ENCODE measurements at regions not wholly inside any gene's neighbourhood (a gene's known extent, or its start where the extent isn't known, plus 50 kb on each side); places are given as distances from the start of the nearest gene placed in this dataset.

DNA sequence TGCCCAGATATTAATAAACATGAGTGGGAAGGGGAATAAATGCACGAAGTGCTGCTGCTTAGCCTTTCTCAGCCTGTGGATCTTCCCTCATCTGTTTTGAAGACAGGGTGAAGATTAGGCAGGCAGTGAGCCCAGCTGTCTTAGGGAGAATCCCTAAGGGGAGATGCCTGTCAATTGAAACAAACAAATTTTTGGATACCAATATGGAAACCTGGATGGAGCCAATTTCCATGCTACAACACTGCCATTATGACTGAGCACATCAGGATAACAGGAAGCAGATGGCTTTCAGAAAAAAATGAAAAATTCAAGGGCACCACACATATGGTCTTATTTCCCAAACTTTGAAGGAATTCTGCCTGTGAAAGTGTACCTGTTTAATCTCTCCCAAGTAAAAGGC is 80.3 kb downstream of the HMHB1 start:
- intact Hi-C loops (cut with micrococcal nuclease; ENCODE audit: unreplicated experiment) = no loop called here
- Histone ChIP-seq H3K27me3 (replicated peaks in 1 of 2; ENCODE audit: control insufficient read depth in 2 of 2, insufficient read depth in 2 of 2, low read length in 1 of 2) (no peaks in the 10 kb centered on the region), H3K27ac (ENCODE audit: control insufficient read depth, insufficient read depth) (no peak overlapping the region), H4K20me1 (ENCODE audit: control insufficient read depth, insufficient read depth) (no peaks in the 10 kb centered on the region), H3K4me3 (no peak overlapping the region), H3K9me3 (replicated peaks; ENCODE audit: control insufficient read depth, insufficient read depth, low read length) (no peaks in the 10 kb centered on the region), H3K9ac (ENCODE audit: control insufficient read depth, insufficient read depth, low read length) (no peak overlapping the region), H3K36me3 (ENCODE audit: control insufficient read depth in 2 of 2, insufficient read depth in 2 of 2, low read length in 1 of 2) (no peaks in the 10 kb centered on the region), H3K4me1 (ENCODE audit: control insufficient read depth, insufficient read depth, low read length) (no peaks in the 10 kb centered on the region), H3K4me2 (ENCODE audit: control insufficient read depth, insufficient read depth) (no peak overlapping the region), H3K79me2 (ENCODE audit: control insufficient read depth, insufficient read depth, low read length) (no peaks in the 10 kb centered on the region), H2AFZ (ENCODE audit: control insufficient read depth, low read depth, low read length) (no peak overlapping the region)
- ChIA-PET RAD21 (ENCODE audit: unreplicated experiment) (no interaction called here), SMC1A (ENCODE audit: uncharacterized antibody, unreplicated experiment) (interaction anchor here (1.0 to 1.5 kb wide), 2 partner anchors 11 to 22 kb away, joined by 3 to 4 read pairs; no protein-coding TSS in a partner anchor), POLR2A (no interaction called here), CTCF (no interaction called here)
- DNase-seq (ENCODE audit: low read depth, low spot score) = no peak
- no TSS peak for BruUV-seq (replicated peaks)
- in situ Hi-C loops (cut with MboI) = no loop called here
- no peak for FAIRE-seq
- TF ChIP-seq NFXL1 (IDR thresholded peaks at IDR 0.05; ENCODE audit: borderline replicate concordance) = no peak
- TF ChIP-seq ZNF384 (IDR thresholded peaks at IDR 0.05; ENCODE audit: borderline replicate concordance, low read depth, low read length) = no peak
- no peak for TF ChIP-seq FOXM1 (IDR thresholded peaks at IDR 0.05; ENCODE audit: low read depth, low read length)
- TF ChIP-seq CHD1 (IDR thresholded peaks at IDR 0.05; ENCODE audit: low read depth, low read length) = no peak
- ATAC-seq = no peak
- 0% methylated on average over 1 of the region's 1 CpG for WGBS (ENCODE audit: insufficient coverage, insufficient replicate concordance, low lambda C conversion rate, missing lambda C conversion rate)

DNA sequence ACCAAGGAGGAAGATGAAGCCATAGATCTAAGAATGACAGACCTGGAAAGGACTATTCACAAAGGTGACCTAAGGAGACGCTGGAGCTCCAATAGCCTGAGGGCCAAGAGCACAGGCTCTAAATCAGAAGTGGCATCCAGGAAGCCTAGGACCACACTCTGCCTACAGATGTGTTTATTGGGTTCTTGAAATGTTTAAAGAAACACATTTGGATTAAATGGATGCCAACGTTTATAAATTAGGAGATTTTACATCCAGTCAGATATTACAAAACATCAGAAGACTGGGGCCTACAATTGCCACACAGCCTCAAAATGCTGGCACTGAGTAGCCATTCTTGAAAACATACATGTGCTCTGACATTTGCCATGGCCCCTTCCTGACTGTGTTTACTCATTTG is 80.9 kb downstream of the HMHB1 start:
- H3K27ac ChIP-seq (ENCODE audit: control insufficient read depth, insufficient read depth) = no peak overlapping the region
- no peaks in the 10 kb centered on the region for H4K20me1 ChIP-seq (ENCODE audit: control insufficient read depth, insufficient read depth)
- ChIA-PET SMC1A (ENCODE audit: uncharacterized antibody, unreplicated experiment) (interaction anchor here (0.8 to 1.5 kb wide), 3 partner anchors 11 to 331 kb away, joined by 3 to 4 read pairs (median 3); no protein-coding TSS in a partner anchor), RAD21 (ENCODE audit: unreplicated experiment) (no interaction called here), CTCF (no interaction called here), POLR2A (no interaction called here)
- H2AFZ ChIP-seq (ENCODE audit: control insufficient read depth, low read depth, low read length) = no peak overlapping the region
- H3K4me2 ChIP-seq (ENCODE audit: control insufficient read depth, insufficient read depth) = no peak overlapping the region
- H3K27me3 ChIP-seq (replicated peaks in 1 of 2; ENCODE audit: control insufficient read depth in 2 of 2, insufficient read depth in 2 of 2, low read length in 1 of 2) = no peaks in the 10 kb centered on the region
- no TSS peak for BruUV-seq (replicated peaks)
- no peak overlapping the region for H3K4me3 ChIP-seq
- TF ChIP-seq, protein P1, sequence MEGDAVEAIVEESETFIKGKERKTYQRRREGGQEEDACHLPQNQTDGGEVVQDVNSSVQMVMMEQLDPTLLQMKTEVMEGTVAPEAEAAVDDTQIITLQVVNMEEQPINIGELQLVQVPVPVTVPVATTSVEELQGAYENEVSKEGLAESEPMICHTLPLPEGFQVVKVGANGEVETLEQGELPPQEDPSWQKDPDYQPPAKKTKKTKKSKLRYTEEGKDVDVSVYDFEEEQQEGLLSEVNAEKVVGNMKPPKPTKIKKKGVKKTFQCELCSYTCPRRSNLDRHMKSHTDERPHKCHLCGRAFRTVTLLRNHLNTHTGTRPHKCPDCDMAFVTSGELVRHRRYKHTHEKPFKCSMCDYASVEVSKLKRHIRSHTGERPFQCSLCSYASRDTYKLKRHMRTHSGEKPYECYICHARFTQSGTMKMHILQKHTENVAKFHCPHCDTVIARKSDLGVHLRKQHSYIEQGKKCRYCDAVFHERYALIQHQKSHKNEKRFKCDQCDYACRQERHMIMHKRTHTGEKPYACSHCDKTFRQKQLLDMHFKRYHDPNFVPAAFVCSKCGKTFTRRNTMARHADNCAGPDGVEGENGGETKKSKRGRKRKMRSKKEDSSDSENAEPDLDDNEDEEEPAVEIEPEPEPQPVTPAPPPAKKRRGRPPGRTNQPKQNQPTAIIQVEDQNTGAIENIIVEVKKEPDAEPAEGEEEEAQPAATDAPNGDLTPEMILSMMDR (IDR thresholded peaks at IDR 0.05 in 2 of 3, conservative IDR thresholded peaks at IDR 0.05 in 1 of 3; ENCODE audit: control insufficient read depth in 2 of 3, extremely low read depth in 1 of 3, insufficient read depth in 1 of 3, low read depth in 3 of 3, low read length in 3 of 3) = no peak
- no peak for TF ChIP-seq MYB (IDR thresholded peaks at IDR 0.05; ENCODE audit: borderline replicate concordance, low read depth, low read length)
- no peak for TF ChIP-seq JUND (IDR thresholded peaks at IDR 0.05; ENCODE audit: low read depth, low read length)
- no peak for TF ChIP-seq PAX5 (IDR thresholded peaks at IDR 0.05; ENCODE audit: borderline replicate concordance, low read depth, low read length)
- no peak for TF ChIP-seq ZBED1 (IDR thresholded peaks at IDR 0.05; ENCODE audit: borderline replicate concordance)
- no peak for TF ChIP-seq MEF2B (IDR thresholded peaks at IDR 0.05; ENCODE audit: partially characterized antibody, poor library complexity, severe bottlenecking)
- no peak for TF ChIP-seq ATF2 (IDR thresholded peaks at IDR 0.05; ENCODE audit: low read length)
- no peak for TF ChIP-seq CEBPB (IDR thresholded peaks at IDR 0.05; ENCODE audit: borderline replicate concordance in 1 of 2, low read depth in 2 of 2, low read length in 2 of 2)
- TF ChIP-seq, protein P2, sequence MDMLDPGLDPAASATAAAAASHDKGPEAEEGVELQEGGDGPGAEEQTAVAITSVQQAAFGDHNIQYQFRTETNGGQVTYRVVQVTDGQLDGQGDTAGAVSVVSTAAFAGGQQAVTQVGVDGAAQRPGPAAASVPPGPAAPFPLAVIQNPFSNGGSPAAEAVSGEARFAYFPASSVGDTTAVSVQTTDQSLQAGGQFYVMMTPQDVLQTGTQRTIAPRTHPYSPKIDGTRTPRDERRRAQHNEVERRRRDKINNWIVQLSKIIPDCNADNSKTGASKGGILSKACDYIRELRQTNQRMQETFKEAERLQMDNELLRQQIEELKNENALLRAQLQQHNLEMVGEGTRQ (IDR thresholded peaks at IDR 0.05; ENCODE audit: borderline replicate concordance, low read depth, low read length) = no peak
- no peak for TF ChIP-seq NR2C1 (IDR thresholded peaks at IDR 0.05)
- TF ChIP-seq SPI1 (IDR thresholded peaks at IDR 0.05; ENCODE audit: borderline replicate concordance, insufficient read depth, low read depth, low read length) = no peak
- WGBS (ENCODE audit: insufficient coverage, insufficient replicate concordance, low lambda C conversion rate, missing lambda C conversion rate) = 47% methylated on average over 2 of the region's 2 CpGs
- H3K9me3 ChIP-seq (replicated peaks; ENCODE audit: control insufficient read depth, insufficient read depth, low read length) = no peaks in the 10 kb centered on the region
- no peaks in the 10 kb centered on the region for H3K4me1 ChIP-seq (ENCODE audit: control insufficient read depth, insufficient read depth, low read length)
- intact Hi-C loops (cut with micrococcal nuclease; ENCODE audit: unreplicated experiment) = no loop called here
- FAIRE-seq (peak; percentile 52), ATAC-seq (no peak), DNase-seq (ENCODE audit: low read depth, low spot score) (no peak)
- no peak overlapping the region for H3K9ac ChIP-seq (ENCODE audit: control insufficient read depth, insufficient read depth, low read length)
- no peaks in the 10 kb centered on the region for H3K79me2 ChIP-seq (ENCODE audit: control insufficient read depth, insufficient read depth, low read length)
- in situ Hi-C loops (cut with MboI) = no loop called here
- no peaks in the 10 kb centered on the region for H3K36me3 ChIP-seq (ENCODE audit: control insufficient read depth in 2 of 2, insufficient read depth in 2 of 2, low read length in 1 of 2)

All from GM12878 (cell line).